GM13976 (cell line): ENCODE measurements at regions not wholly inside any gene's neighbourhood (a gene's known extent, or its start where the extent isn't known, plus 50 kb on each side); places are given as distances from the start of the nearest gene placed in this dataset.

Source experiments
- DNase-seq: peaks from one replicate; pipeline ENCODE4 v3.0.0; 2012; ENCODE audit warnings: low spot score
- in situ Hi-C: fragments of 300-500 bp; cut with MboI; formaldehyde crosslinking; loops from one replicate; pipeline ENCODE4 v1.12.0; 2022; ENCODE audit warnings: low sequenced_read_pairs, mixed read lengths, inconsistent platforms; ENCODE audit not compliant: unreplicated experiment
- TF ChIP-seq, protein P1 (sequence below): IDR thresholded peaks from 2 replicates; pipeline ENCODE4 v1.5.1; 2012; ENCODE audit warnings: borderline replicate concordance, mild to moderate bottlenecking; ENCODE audit not compliant: insufficient read depth; ENCODE audit errors: extremely low read depth, missing control alignments, control extremely low read depth

DNA sequence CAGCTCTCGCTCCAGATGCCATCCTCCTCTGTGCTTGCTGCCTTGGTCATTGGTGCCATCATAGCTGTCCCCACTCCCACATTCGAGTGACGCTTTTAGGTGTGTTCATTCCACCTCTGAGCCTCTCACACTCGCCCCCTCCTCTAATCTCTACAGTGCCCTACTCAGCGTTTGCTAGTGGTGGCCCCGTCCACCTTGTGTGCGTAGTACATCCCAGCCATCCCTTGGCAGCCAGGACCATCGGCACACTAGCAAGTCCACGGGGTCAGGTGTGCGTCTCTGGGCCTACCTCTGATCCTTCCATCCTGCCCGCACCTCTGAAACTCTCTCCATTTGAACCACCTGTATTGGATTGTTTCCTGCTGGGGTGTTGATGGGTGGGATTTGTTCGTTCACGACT lies 54.2 kb upstream of the RGMA start:
- TF ChIP-seq, protein P1, sequence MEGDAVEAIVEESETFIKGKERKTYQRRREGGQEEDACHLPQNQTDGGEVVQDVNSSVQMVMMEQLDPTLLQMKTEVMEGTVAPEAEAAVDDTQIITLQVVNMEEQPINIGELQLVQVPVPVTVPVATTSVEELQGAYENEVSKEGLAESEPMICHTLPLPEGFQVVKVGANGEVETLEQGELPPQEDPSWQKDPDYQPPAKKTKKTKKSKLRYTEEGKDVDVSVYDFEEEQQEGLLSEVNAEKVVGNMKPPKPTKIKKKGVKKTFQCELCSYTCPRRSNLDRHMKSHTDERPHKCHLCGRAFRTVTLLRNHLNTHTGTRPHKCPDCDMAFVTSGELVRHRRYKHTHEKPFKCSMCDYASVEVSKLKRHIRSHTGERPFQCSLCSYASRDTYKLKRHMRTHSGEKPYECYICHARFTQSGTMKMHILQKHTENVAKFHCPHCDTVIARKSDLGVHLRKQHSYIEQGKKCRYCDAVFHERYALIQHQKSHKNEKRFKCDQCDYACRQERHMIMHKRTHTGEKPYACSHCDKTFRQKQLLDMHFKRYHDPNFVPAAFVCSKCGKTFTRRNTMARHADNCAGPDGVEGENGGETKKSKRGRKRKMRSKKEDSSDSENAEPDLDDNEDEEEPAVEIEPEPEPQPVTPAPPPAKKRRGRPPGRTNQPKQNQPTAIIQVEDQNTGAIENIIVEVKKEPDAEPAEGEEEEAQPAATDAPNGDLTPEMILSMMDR, result no peak
- in situ Hi-C loops, result no loop called here
- no peak for DNase-seq

DNA sequence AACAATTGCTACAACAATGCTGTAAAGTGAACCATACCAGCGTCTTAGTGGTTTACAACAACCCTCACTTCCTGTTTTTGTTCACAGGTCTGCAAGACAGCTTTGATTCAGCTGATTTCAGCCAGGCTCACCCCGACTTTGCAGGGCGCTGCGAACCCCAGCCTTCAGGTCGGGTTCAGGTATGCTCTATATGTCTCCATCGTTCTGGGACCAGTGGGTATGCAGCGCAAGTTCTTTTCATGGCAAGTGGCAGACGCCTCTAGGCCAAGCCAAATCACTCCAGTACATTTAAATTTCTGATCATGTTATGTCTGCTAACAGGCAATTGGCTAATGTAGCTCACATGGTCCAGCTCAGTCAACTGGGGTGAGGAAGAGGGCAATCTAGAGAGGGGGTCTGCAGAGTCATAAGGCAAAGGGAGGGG lies 52.4 kb upstream of the RGMA start:
- in situ Hi-C loops, result no loop called here
- TF ChIP-seq, protein P1, result no peak
- DNase-seq, result peak; percentile 34

DNA sequence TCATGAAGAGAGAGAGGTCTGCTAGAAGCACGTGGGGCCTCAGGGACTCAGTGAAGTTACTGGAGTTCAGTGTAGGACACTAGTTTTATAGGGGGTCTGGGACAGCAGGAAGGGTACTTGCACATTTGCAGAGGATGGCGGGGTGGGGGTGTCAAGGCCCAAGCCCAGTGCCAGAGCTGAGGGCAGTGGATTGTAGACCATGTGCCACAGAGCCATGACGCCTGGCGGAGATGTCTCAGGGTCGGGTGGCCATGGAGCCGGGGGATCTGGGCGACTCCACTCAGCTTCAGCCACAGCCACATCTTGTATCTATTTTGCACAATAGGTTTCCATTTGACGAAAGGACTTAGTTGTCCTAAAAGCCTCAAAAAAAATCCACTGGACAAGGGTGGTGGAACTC lies 50.4 kb upstream of the RGMA start:
- TF ChIP-seq, protein P1, result no peak

DNA sequence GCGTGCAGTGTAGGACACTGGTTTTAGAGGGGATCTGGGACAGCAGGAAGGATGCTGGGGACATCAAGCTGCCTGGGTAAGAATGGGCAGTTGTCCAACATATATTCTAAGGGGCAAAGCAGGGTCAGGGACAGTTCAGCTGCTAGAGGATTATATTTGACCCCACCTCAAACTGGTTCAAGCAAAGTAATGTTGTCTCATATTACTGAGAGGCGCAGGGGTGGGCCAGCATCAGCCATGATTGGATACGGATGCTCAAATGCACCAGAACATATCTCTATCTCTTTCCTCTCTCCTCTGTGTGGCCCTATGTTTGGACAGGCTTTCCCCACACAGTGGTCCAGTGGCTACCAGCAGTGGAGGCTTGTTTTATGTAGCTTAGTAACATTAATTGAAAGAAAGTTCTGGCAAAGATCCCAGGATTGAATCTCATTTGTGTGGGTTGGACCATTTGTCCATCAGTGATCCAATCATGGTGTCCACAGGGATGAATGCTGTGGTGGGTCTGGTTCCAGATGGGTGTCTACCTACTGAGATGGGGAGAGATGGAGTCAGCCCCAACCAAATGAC lies 49.8 kb upstream of the RGMA start:
- no peak for DNase-seq
- TF ChIP-seq, protein P1, result no peak
- in situ Hi-C loops, result no loop called here

More for the DNA sequence above, 50.4 kb upstream of the RGMA start:
- in situ Hi-C loops, result no loop called here
- DNase-seq, result no peak
